Lower leg skin (tissue), 4 donors: ENCODE measurements at regions not wholly inside any gene's neighbourhood (a gene's known extent, or its start where the extent isn't known, plus 50 kb on each side); places are given as distances from the start of the nearest gene placed in this dataset.

Experiments used
- DNase-seq, 2 donors: peaks; one replicate each; pipeline ENCODE4 v3.0.0-alpha.2; 2019; ENCODE audit warnings: low spot score in 2 of 2
- H3K4me3 ChIP-seq: fragments of 200-600 bp; sonication (generic); 2 replicates; pipeline ENCODE4 v1.5.1; 2017; ENCODE audit warnings: mild to moderate bottlenecking, low read depth; ENCODE audit not compliant: poor library complexity, severe bottlenecking
- CTCF ChIP-seq, 3 donors: fragments of 450-650 bp; IDR thresholded peaks; one replicate each; pipeline ENCODE4 v1.5.1; 2016; ENCODE audit warnings: antibody characterized with exemption in 3 of 3, mild to moderate bottlenecking in 3 of 3, moderate library complexity in 2 of 3
- POLR2A ChIP-seq, 2 donors: fragments of 450-650 bp; IDR thresholded peaks; one replicate each; pipeline ENCODE4 v1.6.1; 2016 to 2017; ENCODE audit warnings: antibody characterized with exemption in 2 of 2, mild to moderate bottlenecking in 1 of 2, moderate library complexity in 1 of 2
- WGBS, 2 donors: methylation state at CpG; one replicate each; pipeline ENCODE4 v1.1.5; 2018; 5-methylcytosine and 5-hydroxymethylcytosine counted together
- intact Hi-C: fragments of 100-400 bp; cut with DNase I; formaldehyde crosslinking; loops from one replicate; pipeline ENCODE4 v1.15.0; 2023; ENCODE audit warnings: low total_unique reads

GRCh38 chrX:30949554-30949953, 60.5 kb upstream of the TAB3 start:
- 74 to 97% methylated on average over 4 of the region's 4 CpGs for WGBS, 2 donors
- TF ChIP-seq POLR2A (IDR thresholded peaks at IDR 0.05): no peak
- TF ChIP-seq CTCF (IDR thresholded peaks at IDR 0.05): no peak
- no peak for DNase-seq
- intact Hi-C loops: no loop called here
- H3K4me3 ChIP-seq: no peak overlapping the region

GRCh38 chrX:30948626-30949025, 59.6 kb upstream of the TAB3 start:
- DNase-seq: no peak
- no peak overlapping the region for H3K4me3 ChIP-seq
- WGBS, 2 donors: 72 to 74% methylated on average over 3 of the region's 3 CpGs
- TF ChIP-seq CTCF (IDR thresholded peaks at IDR 0.05): no peak
- TF ChIP-seq POLR2A (IDR thresholded peaks at IDR 0.05): no peak
- intact Hi-C loops: no loop called here

GRCh38 chrX:30948051-30948450, 59.0 kb upstream of the TAB3 start:
- 75 to 81% methylated on average over 2 of the region's 2 CpGs for WGBS, 2 donors
- TF ChIP-seq CTCF (IDR thresholded peaks at IDR 0.05) (no peak), POLR2A (IDR thresholded peaks at IDR 0.05) (no peak)
- no peak for DNase-seq
- no peak overlapping the region for H3K4me3 ChIP-seq
- intact Hi-C loops: no loop called here

DNA sequence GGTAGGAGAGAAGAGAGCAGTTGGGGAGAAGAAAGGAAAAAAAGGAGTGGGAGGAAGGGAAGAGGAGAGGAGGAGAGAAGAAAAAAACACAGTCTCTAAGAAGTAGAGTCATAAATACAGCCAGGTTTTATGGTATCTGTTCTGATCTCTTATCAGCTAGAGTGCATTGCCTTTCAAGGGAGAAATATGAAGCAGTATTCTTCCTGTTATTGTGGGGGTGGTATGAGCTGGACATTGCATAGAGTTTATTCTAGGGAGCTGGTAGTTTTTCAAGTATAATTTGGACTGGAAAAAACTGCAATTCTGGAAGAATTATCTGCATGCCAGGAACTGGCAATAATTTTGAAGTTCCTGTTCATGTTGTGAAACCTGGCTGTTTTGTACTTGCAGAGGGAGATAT, 54.9 kb upstream of the TAB3 start:
- intact Hi-C loops: no loop called here
- no peak for DNase-seq
- TF ChIP-seq POLR2A (IDR thresholded peaks at IDR 0.05) (no peak), CTCF (IDR thresholded peaks at IDR 0.05) (no peak)
- H3K4me3 ChIP-seq: no peak overlapping the region

DNA sequence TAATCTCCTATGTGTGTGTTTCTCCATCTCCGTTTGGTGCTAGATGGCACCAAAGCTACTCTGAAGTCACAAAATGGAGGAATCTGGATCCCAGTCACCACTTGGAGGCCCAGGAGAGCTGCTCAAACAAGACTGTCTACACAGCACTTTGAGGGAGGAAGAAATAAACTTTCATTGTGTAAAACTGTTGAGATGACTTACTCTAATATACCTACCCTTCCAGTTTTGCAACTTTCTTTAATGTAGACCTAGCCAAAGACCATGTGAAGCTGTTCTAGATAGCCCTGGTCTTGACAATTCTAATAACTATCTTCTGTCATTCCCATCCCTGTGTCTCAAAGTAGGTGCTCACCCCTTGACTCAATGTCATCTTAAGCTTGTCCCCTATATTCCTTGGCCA, 52.8 kb upstream of the TAB3 start:
- intact Hi-C loops: no loop called here
- H3K4me3 ChIP-seq: no peak overlapping the region
- no peak for TF ChIP-seq POLR2A (IDR thresholded peaks at IDR 0.05)
- TF ChIP-seq CTCF (IDR thresholded peaks at IDR 0.05): no peak
- DNase-seq: no peak
- 56 to 75% methylated on average over 1 of the region's 1 CpG for WGBS, 2 donors

GRCh38 chrX:30939928-30940327, 50.9 kb upstream of the TAB3 start:
- DNase-seq: no peak
- WGBS, 2 donors: 63 to 75% methylated on average over 4 of the region's 4 CpGs
- intact Hi-C loops: no loop called here
- TF ChIP-seq POLR2A (IDR thresholded peaks at IDR 0.05): no peak
- no peak overlapping the region for H3K4me3 ChIP-seq
